ENCODE measurements at regions not wholly inside any gene's neighbourhood (a gene's known extent, or its start where the extent isn't known, plus 50 kb on each side); places are given as distances from the start of the nearest gene placed in this dataset.
A peak's percentile ranks its signal among the peaks of the same experiment; 100 is the strongest.
"Not testable (repeated sequence)": the region's sequence is repeated elsewhere in the genome, so short reads cannot be mapped to it uniquely, and the experiment has no call there.

- DNase-seq (ENCODE audit: low spot score), result no peak
These were observed 201.3 kb downstream of the AKAP7 start for GRCh38 chr6:131336596-131336995.

- not testable (repeated sequence) for DNase-seq (ENCODE audit: low spot score)
These were observed 211.6 kb downstream of the AKAP7 start for GRCh38 chr6:131346896-131347295.

DNA sequence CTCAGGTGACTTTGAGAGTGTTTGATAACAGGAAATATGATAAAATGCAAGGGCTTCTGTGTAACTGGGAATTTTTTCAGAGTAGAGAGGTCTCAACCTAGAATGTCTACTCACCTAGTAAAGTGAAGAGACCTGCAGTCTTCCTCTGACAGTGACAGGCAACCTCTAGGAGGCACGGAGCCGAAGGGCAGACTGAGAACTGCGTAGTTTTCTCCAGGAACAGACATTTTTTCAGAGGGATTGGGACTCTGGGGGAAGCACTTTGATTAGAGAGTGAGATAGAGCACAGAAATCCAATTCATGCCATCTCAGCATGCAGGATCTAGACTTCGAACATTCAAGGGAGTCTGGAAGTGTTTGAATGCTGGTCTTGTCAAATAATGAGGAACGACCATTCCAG lies 213.3 kb downstream of the AKAP7 start:
- no peak for DNase-seq (ENCODE audit: low spot score)

DNA sequence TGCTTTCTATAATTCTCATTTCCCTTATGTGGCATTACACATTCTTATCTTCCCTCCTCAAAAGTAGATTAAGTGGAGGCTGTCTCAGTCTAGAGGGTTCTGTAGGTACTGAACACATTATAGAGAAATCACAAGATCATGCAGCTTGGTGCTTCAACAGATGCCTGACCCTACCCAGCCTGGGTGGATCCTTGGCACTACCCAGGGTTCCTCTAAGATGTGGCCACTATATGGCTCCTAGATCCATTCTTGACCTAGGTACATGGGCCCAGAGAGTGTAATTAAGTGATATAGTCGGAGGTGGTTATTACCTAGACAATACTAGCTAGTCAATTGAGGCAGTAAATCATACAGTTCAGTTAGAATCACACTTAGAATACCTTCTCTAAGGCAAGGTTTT lies 213.9 kb downstream of the AKAP7 start:
- DNase-seq (ENCODE audit: low spot score), result no peak

DNA sequence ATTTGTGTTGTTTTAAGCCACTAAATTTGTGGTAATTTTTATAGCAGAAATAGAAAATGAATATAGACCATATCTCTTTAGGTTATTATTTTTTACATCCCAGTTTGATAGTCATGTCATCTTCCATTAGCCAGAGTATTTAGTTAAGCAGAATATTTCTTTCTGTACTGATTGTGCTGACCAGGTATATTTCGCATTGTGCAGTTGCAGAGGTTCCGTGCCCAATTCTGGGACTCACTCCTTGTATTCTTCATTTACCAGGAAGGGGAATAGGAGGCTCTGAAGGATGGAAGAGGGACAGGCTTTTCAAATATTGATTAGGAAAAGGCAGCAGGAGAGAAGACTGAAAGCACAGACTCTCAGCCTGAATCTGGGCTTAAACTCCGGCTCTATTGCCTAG lies 217.8 kb downstream of the AKAP7 start:
- DNase-seq (ENCODE audit: low spot score), result no peak

GRCh38 chr6:131353876-131354275 lies 218.6 kb downstream of the AKAP7 start:
- DNase-seq (ENCODE audit: low spot score), result no peak

- no peak for DNase-seq (ENCODE audit: low spot score)
These were observed 218.7 kb upstream of the ARG1 start for GRCh38 chr6:131354356-131354755.

DNA sequence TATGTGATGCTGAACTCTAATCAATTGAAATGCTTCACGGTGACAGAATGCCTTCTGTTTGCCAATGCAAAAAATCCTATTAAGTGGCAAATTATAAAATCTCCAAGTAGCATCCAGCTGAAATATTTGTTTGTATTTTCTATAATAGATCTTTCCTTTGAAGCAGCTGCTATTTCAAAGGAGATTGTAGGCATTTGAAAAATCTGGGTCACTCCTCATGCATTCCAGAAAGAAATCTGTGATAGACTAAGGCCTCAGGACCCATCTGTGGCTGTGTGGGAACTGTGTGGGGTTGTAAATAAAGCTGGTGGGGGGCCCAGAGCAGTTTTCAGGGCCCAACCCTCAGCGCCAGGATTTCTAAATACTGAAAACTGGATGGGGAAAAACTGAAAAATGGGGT lies 216.9 kb upstream of the ARG1 start:
- no peak for DNase-seq (ENCODE audit: low spot score)

DNA sequence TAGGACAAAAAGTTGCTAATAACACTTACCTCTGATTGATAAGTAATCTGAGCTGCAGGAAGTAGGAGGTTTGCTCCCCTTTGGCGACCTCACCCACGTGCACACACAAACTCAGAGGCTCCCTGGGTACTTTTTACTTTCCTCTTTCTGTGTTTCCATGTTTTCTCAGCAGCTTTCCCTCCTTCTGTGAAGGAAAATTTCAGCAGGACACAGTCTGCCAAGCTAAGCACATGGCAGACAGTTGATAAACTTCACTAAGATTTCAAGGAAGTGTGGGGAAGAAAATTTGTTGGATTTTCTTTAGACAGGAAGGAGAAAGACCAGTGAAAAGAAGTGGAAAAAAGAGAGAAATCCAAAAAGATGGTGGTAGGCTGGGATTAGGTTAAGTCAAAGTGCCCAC lies 215.5 kb upstream of the ARG1 start:
- DNase-seq (ENCODE audit: low spot score), result no peak

DNA sequence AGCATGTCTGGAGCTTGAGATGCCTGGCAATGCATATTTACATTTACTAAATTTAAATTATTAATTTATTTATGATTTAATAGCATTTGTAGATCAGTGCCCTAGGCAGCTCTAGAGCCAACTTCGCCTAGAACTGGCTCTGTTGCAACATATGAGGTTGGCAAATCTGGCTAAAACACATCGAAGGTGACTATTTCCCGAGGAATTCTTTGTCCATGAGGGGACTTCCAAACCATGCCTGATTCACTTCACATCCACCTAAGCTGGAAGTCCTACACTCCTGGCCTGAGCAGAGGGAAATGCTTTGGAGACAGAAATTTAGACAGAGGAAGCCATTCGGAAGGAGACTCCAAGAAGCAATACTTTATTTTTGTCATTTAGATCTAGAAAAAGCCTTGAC lies 211.0 kb upstream of the ARG1 start:
- DNase-seq (ENCODE audit: low spot score), result no peak

- DNase-seq (ENCODE audit: low spot score), result no peak
These were observed 210.3 kb upstream of the ARG1 start for GRCh38 chr6:131362696-131363095.

DNA sequence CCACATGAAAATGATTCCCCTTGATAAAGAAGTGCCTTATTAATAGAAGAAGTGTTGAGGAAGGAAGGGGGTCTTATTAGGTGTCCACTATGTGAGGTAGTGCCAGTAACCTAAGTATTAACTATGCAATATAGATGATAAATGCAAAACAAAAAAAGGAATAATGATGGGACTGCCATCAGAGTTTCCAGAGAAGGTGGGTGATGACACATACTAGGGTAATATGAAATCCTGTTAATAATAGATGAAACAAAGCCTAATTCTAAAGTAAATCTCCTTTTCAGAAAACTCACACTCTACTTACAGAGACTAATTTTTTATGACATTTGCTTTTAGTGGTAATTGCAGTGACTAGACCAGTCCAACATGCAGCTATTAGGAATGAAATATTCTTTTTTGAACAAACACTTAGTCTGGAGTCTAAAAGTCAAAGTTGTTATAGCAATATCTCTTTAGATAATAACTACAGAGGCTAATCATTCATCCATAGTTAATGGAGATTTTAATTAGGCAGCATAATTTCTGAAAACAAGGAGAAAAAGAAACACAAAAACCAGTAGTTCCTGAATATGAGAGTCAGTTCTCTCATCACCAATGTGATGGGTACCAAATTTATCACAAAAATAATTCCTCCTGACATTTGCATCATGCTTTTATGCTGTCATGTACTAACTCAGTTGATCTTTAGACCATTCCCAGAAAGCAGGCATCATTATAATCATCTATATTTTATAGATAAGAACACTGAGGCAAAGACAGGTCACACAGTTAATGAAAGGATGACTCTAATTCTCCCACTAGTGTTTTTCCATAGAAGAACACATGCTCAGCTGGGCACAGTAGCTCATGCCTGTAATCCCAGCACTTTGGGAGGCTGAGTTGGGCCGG lies 208.8 kb upstream of the ARG1 start:
- DNase-seq (ENCODE audit: low spot score), result no peak

- DNase-seq (ENCODE audit: low spot score), result no peak
These were observed 206.8 kb upstream of the ARG1 start for GRCh38 chr6:131366223-131366622.

- no peak for DNase-seq (ENCODE audit: low spot score)
These were observed 205.7 kb upstream of the ARG1 start for GRCh38 chr6:131367206-131367873.

DNA sequence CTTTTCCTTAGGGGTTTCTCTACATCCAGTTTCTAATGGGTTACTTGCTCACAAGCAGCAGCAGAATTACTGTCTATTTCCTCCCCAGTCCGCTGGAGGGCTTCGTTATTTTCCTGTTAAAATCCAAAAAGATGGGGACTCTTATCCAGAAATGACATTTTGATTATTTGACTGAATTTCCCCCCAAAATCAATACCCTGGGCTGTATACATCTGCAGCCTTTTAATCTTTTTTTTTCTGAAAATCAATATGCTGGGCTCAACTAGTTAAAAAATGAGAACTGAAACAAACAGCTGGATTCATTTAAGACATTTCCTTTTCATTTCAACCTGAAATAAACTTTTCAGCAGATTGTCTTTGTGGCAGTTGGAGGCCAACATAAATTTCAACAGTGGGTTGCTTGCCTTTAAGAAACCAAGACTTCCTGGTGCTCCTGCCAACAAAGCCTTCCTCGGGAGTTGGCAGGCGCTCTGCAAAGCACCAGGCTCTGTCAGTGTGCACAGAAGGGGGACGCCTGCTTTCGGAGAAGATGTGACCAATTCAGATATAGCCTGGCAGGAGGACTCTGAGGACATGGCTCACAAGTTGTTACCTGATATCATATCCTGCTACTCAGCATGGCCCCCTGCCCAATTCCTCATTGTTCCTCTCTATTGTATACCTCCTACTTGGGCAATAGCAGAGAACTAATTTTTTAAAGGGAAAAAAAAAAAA lies 204.7 kb upstream of the ARG1 start:
- DNase-seq (ENCODE audit: low spot score), result no peak

DNA sequence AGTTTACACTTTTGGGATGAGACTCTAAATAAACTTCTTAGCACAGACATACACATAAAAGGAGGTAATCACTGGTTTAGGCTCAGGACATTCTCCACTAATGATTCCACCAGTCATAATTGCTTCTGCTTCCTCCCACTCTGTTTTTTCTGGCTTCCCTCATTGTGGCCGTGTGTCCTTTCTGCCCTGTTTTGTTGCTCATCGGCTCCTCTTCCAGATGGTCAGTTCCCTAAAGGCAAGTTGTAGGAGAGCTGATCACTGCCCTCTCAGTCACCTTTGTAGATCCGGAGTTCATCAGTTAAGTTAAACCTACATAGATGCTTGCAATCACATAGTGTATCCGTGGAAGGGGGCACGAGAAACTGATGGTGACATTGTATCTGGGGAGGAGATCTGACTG lies 200.5 kb upstream of the ARG1 start:
- no peak for DNase-seq (ENCODE audit: low spot score)

GRCh38 chr6:131377112-131377705 lies 195.8 kb upstream of the ARG1 start:
- DNase-seq (ENCODE audit: low spot score), result no peak

- no peak for DNase-seq (ENCODE audit: low spot score)
These were observed 194.2 kb upstream of the ARG1 start for GRCh38 chr6:131378874-131379273.

DNA sequence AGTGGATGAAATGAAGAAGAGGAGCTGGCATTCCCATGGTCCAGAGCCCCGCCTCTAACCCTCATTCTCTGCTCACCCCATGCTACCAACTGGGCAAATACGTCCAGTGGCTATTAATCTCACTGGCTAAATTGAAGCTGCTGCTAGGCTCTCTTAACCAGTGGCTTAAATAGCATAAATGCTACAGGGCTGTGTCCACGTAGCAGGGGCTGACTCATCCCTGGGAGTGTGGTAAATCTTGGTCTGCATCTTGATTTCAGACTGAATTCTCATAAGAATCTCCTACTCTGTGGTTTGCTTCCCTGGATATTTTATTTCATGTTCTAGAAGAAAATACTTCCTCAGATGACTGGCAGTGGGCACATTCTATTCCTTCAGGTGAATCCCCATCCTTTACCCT lies 193.1 kb upstream of the ARG1 start:
- DNase-seq (ENCODE audit: low spot score), result peak; percentile 4

GRCh38 chr6:131381052-131381708 lies 191.8 kb upstream of the ARG1 start:
- DNase-seq (ENCODE audit: low spot score), result no peak

GRCh38 chr6:131381709-131382093 lies 191.3 kb upstream of the ARG1 start:
- no peak for DNase-seq (ENCODE audit: low spot score)

GRCh38 chr6:131382631-131383030 lies 190.4 kb upstream of the ARG1 start:
- no peak for DNase-seq (ENCODE audit: low spot score)

Measured in hepatic stellate cell (primary cell).